ENCODE measurements at regions not wholly inside any gene's neighbourhood (a gene's known extent, or its start where the extent isn't known, plus 50 kb on each side); places are given as distances from the start of the nearest gene placed in this dataset.

- Mint-ChIP-seq H3K4me1 (ENCODE audit: low read depth) (no peaks in the 10 kb centered on the region), H3K36me3 (ENCODE audit: low read depth) (no peaks in the 10 kb centered on the region), H3K4me3 (no peak overlapping the region), H3K27me3 (no peaks in the 10 kb centered on the region), H3K9me3 (peaks cover 11% of the 10 kb centered on the region), H3K27ac (no peak overlapping the region)
- no peaks in the 10 kb centered on the region for H3K4me1 ChIP-seq (ENCODE audit: insufficient read depth, low read length)
- intact Hi-C loops (cut with DNase I, micrococcal nuclease), result no loop called here
- TF ChIP-seq, protein P1, sequence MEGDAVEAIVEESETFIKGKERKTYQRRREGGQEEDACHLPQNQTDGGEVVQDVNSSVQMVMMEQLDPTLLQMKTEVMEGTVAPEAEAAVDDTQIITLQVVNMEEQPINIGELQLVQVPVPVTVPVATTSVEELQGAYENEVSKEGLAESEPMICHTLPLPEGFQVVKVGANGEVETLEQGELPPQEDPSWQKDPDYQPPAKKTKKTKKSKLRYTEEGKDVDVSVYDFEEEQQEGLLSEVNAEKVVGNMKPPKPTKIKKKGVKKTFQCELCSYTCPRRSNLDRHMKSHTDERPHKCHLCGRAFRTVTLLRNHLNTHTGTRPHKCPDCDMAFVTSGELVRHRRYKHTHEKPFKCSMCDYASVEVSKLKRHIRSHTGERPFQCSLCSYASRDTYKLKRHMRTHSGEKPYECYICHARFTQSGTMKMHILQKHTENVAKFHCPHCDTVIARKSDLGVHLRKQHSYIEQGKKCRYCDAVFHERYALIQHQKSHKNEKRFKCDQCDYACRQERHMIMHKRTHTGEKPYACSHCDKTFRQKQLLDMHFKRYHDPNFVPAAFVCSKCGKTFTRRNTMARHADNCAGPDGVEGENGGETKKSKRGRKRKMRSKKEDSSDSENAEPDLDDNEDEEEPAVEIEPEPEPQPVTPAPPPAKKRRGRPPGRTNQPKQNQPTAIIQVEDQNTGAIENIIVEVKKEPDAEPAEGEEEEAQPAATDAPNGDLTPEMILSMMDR (IDR thresholded peaks at IDR 0.05), result no peak
- DNase-seq (no peak), ATAC-seq (ENCODE audit: poor library complexity) (no peak)
- no peaks in the 10 kb centered on the region for H3K27me3 ChIP-seq (ENCODE audit: control insufficient read depth in 1 of 2, insufficient read depth in 2 of 2, low read length in 2 of 2)
- H3K36me3 ChIP-seq (ENCODE audit: insufficient read depth, low read length), result no peaks in the 10 kb centered on the region
- peaks cover 8 to 16% of the 10 kb centered on the region in 2 experiments for H3K9me3 ChIP-seq (ENCODE audit: control insufficient read depth in 1 of 2, insufficient read depth in 1 of 2, low read length in 2 of 2)
- no peak overlapping the region for H3K4me3 ChIP-seq (ENCODE audit: low read length)
- H3K27ac ChIP-seq (ENCODE audit: low read depth in 1 of 2, low read length in 2 of 2), result no peak overlapping the region
- ChIA-PET POLR2A (no interaction called here), CTCF (no interaction called here)
Observed at GRCh38 chr18:43465483-43465882, 188.2 kb upstream of the SYT4 start.

GRCh38 chr18:43471873-43472272 is 194.6 kb upstream of the SYT4 start:
- Mint-ChIP-seq H3K9me3 (peaks cover 7% of the 10 kb centered on the region), H3K27ac (no peak overlapping the region), H3K27me3 (no peaks in the 10 kb centered on the region), H3K4me3 (no peak overlapping the region), H3K36me3 (ENCODE audit: low read depth) (no peaks in the 10 kb centered on the region), H3K4me1 (ENCODE audit: low read depth) (no peaks in the 10 kb centered on the region)
- Histone ChIP-seq H3K27me3 (ENCODE audit: control insufficient read depth in 1 of 2, insufficient read depth in 2 of 2, low read length in 2 of 2) (no peaks in the 10 kb centered on the region), H3K36me3 (ENCODE audit: insufficient read depth, low read length) (no peaks in the 10 kb centered on the region), H3K4me1 (ENCODE audit: insufficient read depth, low read length) (no peaks in the 10 kb centered on the region), H3K9me3 (ENCODE audit: control insufficient read depth in 1 of 2, insufficient read depth in 1 of 2, low read length in 2 of 2) (no peaks in the 10 kb centered on the region), H3K27ac (ENCODE audit: low read depth in 1 of 2, low read length in 2 of 2) (no peak overlapping the region), H3K4me3 (ENCODE audit: low read length) (no peak overlapping the region)
- ChIA-PET POLR2A (no interaction called here), CTCF (no interaction called here)
- intact Hi-C loops (cut with DNase I, micrococcal nuclease), result no loop called here
- no peak for DNase-seq
- ATAC-seq (ENCODE audit: poor library complexity), result no peak
- TF ChIP-seq, protein P1 (IDR thresholded peaks at IDR 0.05), result no peak

DNA sequence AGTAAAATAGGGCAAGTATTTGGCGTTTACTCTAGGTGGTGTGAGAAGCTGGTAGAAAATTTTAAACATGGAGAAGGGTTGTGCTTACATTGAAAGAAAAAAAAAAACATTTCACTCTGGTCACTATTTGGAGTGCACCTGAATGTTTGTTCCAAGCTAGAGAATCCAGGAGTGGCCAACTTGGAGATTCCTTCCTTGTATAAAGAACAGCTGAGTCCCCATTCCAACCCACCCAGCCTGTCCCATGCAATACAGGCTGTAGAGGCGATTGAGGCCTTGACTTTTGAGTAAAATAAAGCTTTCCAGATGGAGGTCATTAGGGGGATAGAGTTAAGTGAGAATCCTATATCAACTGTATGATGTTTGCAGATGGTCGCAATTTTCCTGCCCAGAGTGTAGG is 203.8 kb upstream of the SYT4 start:
- no peaks in the 10 kb centered on the region for H3K36me3 ChIP-seq (ENCODE audit: insufficient read depth, low read length)
- ChIA-PET CTCF (no interaction called here), POLR2A (no interaction called here)
- peaks cover 0 to 16% of the 10 kb centered on the region in 2 experiments for H3K9me3 ChIP-seq (ENCODE audit: control insufficient read depth in 1 of 2, insufficient read depth in 1 of 2, low read length in 2 of 2)
- H3K36me3 Mint-ChIP-seq (ENCODE audit: low read depth), result no peaks in the 10 kb centered on the region
- H3K4me3 Mint-ChIP-seq, result no peak overlapping the region
- H3K4me1 ChIP-seq (ENCODE audit: insufficient read depth, low read length), result no peaks in the 10 kb centered on the region
- H3K27ac ChIP-seq (ENCODE audit: low read depth in 1 of 2, low read length in 2 of 2), result no peak overlapping the region
- H3K4me1 Mint-ChIP-seq (ENCODE audit: low read depth), result no peaks in the 10 kb centered on the region
- no peaks in the 10 kb centered on the region for H3K27me3 ChIP-seq (ENCODE audit: control insufficient read depth in 1 of 2, insufficient read depth in 2 of 2, low read length in 2 of 2)
- TF ChIP-seq, protein P1 (IDR thresholded peaks at IDR 0.05), result no peak
- H3K4me3 ChIP-seq (ENCODE audit: low read length), result no peak overlapping the region
- no peak for ATAC-seq (ENCODE audit: poor library complexity)
- no peaks in the 10 kb centered on the region for H3K27me3 Mint-ChIP-seq
- intact Hi-C loops (cut with DNase I, micrococcal nuclease), result no loop called here
- H3K9me3 Mint-ChIP-seq, result peaks cover 9% of the 10 kb centered on the region
- DNase-seq, result no peak
- H3K27ac Mint-ChIP-seq, result no peak overlapping the region
